Stimulated activated naive CD4-positive, alpha-beta T cell treated with Interleukin-2 at 50 U/mL for 16 hours (primary cell): ENCODE measurements at regions not wholly inside any gene's neighbourhood (a gene's known extent, or its start where the extent isn't known, plus 50 kb on each side); places are given as distances from the start of the nearest gene placed in this dataset.
"Not testable (repeated sequence)": the region's sequence is repeated elsewhere in the genome, so short reads cannot be mapped to it uniquely, and the experiment has no call there.

ENCODE experiments used
- DNase-seq: peaks from one replicate; lab custom pipeline; 2025; lab: John Stamatoyannopoulos, UW

DNA sequence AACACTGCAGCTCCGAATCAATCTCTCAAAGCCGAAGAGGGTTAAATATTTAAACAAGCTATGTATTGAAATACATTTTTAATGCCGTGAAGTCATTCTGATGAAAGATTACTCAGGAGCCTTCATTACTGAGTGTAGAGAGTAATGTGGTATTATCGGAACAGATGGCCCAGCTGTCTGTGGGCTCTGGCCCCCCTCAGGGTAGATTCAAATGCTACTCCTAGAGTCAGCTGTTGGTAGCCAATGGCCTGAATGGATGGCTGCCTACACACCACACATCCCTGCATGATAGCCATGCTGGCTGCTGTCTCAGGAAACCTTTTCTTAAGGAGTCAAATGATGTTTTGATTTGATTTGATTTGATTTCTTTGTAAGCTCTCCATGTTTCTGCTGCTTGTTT, 732.3 kb upstream of the CELF4 start:
- no peak for DNase-seq

DNA sequence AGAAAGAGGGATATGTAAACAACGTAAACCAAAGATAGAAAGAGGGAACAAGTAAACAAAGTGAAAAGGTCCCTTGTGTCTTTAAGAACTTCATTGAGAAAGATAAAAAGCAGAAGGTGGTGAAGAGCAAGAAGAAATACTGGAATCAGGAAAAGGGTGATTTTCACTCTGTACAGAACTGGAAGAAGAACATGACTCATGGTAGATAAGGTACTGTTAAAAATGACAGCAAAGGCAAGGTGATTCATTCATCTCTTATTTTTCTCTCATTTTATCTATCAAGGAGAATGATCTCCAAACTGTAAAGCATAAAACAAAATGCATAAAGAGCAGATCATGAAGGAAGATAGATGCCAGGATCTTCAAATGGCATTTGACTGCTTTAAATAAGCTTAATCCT, 724.6 kb upstream of the CELF4 start:
- DNase-seq = no peak

GRCh38 chr18:38284972-38285371, 719.4 kb upstream of the CELF4 start:
- DNase-seq = no peak

DNA sequence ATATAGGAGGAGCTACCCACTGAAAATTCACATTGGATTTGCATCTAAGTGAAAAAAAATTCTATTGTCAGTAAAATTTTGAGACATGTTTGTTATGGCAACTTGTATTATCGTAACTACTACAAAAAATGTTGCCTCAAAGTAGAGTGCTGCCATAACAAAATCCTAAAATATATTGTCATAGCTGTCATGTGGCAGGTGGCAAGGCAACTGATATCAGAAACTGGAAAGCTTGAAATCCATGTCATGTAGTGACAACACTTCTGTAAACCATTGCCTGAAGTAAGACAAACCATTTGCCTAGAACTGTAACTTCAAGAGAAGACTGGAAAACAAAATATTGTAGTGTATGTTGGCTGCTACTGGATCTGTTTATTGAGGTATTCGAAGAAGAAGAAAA, 697.5 kb upstream of the CELF4 start:
- no peak for DNase-seq

DNA sequence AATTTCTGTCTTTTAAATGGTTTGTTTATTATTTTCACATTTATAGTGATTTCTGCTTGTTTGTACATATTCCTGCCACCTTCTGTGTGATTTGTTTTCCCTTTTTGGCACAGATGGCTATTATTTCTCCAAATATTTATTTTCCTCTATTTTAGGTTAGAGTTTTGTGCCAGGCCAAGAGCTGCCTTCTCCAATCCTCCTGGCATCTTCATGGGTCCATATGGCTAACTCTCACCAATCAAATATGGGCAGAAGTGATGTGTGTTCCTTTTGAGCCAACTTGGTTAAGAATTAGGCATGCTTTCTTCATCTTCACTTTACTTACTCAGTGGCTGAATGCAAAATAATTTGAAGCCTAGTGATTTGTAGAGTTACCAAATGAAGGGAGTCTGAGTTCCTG, 697.1 kb upstream of the CELF4 start:
- no peak for DNase-seq

DNA sequence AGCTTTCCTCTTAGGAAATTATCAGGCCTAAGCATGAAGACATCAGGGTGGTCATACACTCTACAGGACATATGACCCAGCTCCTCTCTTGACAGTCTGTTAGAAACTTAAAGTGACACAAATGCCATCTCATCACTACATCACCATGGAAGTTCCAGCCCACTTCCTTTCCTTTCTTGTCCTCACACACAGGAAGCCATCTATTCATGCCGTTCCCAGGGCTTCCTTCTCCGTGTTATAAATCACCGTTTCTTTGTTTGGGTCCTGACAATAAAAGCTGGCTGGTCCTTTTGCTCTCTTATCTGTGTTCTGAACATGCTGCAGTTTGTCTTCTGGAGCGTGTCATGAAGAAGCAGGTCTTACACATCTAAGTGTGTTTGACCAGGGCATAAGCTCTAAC, 692.1 kb upstream of the CELF4 start:
- DNase-seq = no peak

DNA sequence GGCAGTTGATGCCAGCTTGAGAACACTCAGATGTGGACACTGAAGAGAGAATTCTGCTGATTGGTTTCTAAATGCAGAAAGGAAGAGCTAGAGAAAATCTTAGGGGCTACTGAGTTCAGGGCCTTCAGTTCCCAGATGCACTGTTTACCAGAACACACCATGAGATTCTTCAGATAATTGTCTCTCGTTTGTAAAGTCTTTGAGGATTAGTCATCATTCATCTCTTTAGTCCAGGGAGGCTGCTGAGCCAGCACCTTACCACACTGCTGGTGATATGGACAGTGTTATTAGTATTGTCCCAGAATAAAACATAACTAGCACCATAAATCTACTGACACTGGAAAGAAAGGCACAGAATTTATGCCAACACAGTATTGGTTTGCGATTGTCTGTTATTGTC, 690.8 kb upstream of the CELF4 start:
- no peak for DNase-seq

DNA sequence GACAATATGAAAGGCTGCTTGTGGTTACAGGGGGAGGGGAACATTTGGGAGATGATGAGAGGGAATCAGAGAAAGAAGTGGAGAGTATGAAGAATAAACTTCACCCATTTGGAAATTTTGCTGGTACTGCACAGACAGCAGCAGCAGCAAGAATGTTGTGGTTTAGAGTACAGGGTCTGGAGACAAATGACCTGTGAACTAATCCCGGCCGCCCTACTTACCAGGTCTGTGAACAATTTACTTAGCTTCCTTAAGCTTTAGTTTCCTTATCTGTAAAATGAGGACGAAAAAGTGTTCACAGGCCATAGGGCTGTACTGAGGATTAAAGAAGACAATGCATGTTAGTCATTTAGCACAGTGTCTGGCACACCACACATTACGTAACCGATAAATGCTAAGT, 685.4 kb upstream of the CELF4 start:
- DNase-seq = no peak

GRCh38 chr18:38244480-38244879, 678.9 kb upstream of the CELF4 start:
- DNase-seq = no peak

GRCh38 chr18:38243291-38243690, 677.7 kb upstream of the CELF4 start:
- no peak for DNase-seq

- no peak for DNase-seq
These were observed 676.1 kb upstream of the CELF4 start for GRCh38 chr18:38241736-38242135.

GRCh38 chr18:38241216-38241615, 675.6 kb upstream of the CELF4 start:
- no peak for DNase-seq

GRCh38 chr18:38239606-38240005, 674.0 kb upstream of the CELF4 start:
- DNase-seq = no peak

DNA sequence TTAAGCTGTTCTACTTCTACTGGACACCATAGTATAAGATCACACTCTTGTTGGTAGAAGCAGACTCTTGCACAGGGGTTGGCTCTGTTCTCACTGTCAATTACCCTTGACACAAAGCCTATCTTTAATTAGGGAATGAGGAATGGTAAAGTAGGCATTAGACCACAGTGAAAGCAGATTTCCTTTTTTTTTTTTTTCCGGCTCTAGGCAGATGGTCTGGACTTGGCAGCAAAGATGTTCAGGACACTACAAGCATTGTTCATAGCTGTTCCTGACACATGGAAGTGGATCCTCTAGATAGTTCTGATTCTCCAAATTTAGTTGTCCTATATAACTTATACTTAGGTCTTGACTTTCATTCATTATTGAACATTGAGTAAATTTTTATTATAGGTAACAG, 672.2 kb upstream of the CELF4 start:
- DNase-seq = no peak

GRCh38 chr18:38221476-38222100, 656.0 kb upstream of the CELF4 start:
- DNase-seq = no peak

GRCh38 chr18:38198956-38199355, 633.4 kb upstream of the CELF4 start:
- DNase-seq = no peak

- DNase-seq = no peak
These were observed 632.9 kb upstream of the CELF4 start for GRCh38 chr18:38198526-38198925.

DNA sequence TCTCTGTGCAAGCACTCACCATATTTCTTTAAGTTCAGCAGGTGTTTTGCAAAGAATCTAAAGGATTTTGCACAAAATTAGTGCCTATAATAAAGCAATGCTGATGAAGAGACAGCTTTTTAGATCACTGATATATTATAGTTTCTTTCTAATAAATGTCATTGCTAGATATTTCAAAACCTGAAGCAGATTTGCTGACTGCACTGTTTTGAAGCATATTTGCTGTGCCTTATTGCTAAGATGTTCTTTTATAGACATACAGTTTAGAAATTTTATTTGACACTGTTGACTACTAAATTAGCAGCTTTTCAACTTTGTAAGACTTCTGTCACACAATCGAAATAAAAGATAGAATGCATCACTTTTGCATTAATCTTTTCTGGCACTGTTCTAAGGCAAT, 620.9 kb upstream of the CELF4 start:
- no peak for DNase-seq

GRCh38 chr18:38174594-38174993, 609.0 kb upstream of the CELF4 start:
- DNase-seq = no peak

GRCh38 chr18:38174173-38174572, 608.6 kb upstream of the CELF4 start:
- DNase-seq = no peak

DNA sequence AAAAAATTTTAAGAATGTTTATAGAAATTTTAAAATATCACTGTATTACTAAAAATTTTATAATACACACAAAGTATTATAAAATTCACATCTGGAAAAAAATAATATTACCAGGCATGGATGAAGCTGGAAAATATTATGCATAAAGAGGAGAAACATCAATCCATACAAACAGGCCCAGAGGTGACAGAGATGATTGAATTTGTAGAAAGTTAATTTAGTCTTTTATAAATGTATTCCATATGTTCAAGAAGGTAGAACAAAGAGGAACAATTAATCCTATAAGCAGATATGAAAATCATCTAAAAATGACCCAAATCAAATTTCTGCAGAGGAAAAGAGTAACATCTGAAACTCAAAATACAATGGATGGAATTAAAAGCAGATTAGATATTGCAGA, 605.2 kb upstream of the CELF4 start:
- DNase-seq = no peak

GRCh38 chr18:38167623-38168022, 602.0 kb upstream of the CELF4 start:
- no peak for DNase-seq

GRCh38 chr18:38153116-38153515, 587.5 kb upstream of the CELF4 start:
- DNase-seq = not testable (repeated sequence)

GRCh38 chr18:38116716-38117115, 551.1 kb upstream of the CELF4 start:
- DNase-seq = no peak

- DNase-seq = no peak
These were observed 549.6 kb upstream of the CELF4 start for GRCh38 chr18:38115201-38115600.
